ENCODE measurements at regions not wholly inside any gene's neighbourhood (a gene's known extent, or its start where the extent isn't known, plus 50 kb on each side); places are given as distances from the start of the nearest gene placed in this dataset.

- Histone ChIP-seq H3K4me2 (ENCODE audit: insufficient read depth, low read length) (no peak overlapping the region), H3K9me1 (replicated peaks; ENCODE audit: control insufficient read depth, extremely low read depth, insufficient read depth, low read length) (no peaks in the 10 kb centered on the region), H3K9me3 (replicated peaks; ENCODE audit: control insufficient read depth, insufficient read depth, low read length) (no peaks in the 10 kb centered on the region), H4K20me1 (replicated peaks; ENCODE audit: control insufficient read depth, extremely low read depth, insufficient read depth, low read length) (no peaks in the 10 kb centered on the region), H3K9ac (replicated peaks; ENCODE audit: extremely low read depth, insufficient read depth, low read length) (no peak overlapping the region), H3K4me3 (replicated peaks in 1 of 3; ENCODE audit: insufficient read depth in 1 of 3, low read depth in 1 of 3, low read length in 3 of 3) (no peak overlapping the region), H3K4me1 (ENCODE audit: control insufficient read depth, extremely low read depth, insufficient read depth, low read length) (no peaks in the 10 kb centered on the region), H3K27ac (ENCODE audit: insufficient read depth, low read depth, low read length) (no peak overlapping the region), H2AFZ (ENCODE audit: low read depth, low read length) (no peak overlapping the region), H3K79me2 (ENCODE audit: control insufficient read depth, insufficient read depth, low read length) (no peaks in the 10 kb centered on the region), H3K36me3 (ENCODE audit: control insufficient read depth in 2 of 2, extremely low read depth in 1 of 2, insufficient read depth in 2 of 2, low read length in 2 of 2) (no peaks in the 10 kb centered on the region), H3K27me3 (ENCODE audit: control insufficient read depth in 2 of 2, insufficient read depth in 2 of 2, low read length in 2 of 2) (no peaks in the 10 kb centered on the region)
- CTCF ChIA-PET, result interaction anchor here (1.6 kb wide), 1 partner anchor 221 kb away, joined by 3 read pairs; no protein-coding TSS in a partner anchor
- intact Hi-C loops (cut with micrococcal nuclease), result no loop called here
- FAIRE-seq (no peak), DNase-seq (ENCODE audit: low read depth, low spot score) (no peak)
- POLR2A ChIA-PET, result no interaction called here
- BruUV-seq (replicated peaks), result no TSS peak
- dilution Hi-C loops (cut with MboI; ENCODE audit: extremely low pct_ligation_motif_present, low sequenced_read_pairs), result no loop called here
- no peak for TF ChIP-seq JUN (IDR thresholded peaks at IDR 0.05; ENCODE audit: borderline replicate concordance, insufficient read depth, insufficient read length, low read depth)
- no peak for TF ChIP-seq CTCF (IDR thresholded peaks at IDR 0.05; ENCODE audit: extremely low read depth in 1 of 2, insufficient read depth in 1 of 2, low read depth in 1 of 2, low read length in 2 of 2)
- no peak for TF ChIP-seq POLR2AphosphoS5 (IDR thresholded peaks at IDR 0.05; ENCODE audit: insufficient read depth, low read depth, low read length)
- no peak for TF ChIP-seq EZH2 (IDR thresholded peaks at IDR 0.05; ENCODE audit: borderline replicate concordance, low read depth, low read length, severe bottlenecking)
- TF ChIP-seq FOS (IDR thresholded peaks at IDR 0.05; ENCODE audit: borderline replicate concordance, insufficient read depth, low read length), result no peak
- no peak for TF ChIP-seq MYC (IDR thresholded peaks at IDR 0.05; ENCODE audit: low read depth, low read length)
- no peak for TF ChIP-seq POLR2A (IDR thresholded peaks at IDR 0.05; ENCODE audit: low read depth, low read length)
- no peak for TF ChIP-seq GATA2 (IDR thresholded peaks at IDR 0.05; ENCODE audit: insufficient read depth, insufficient read length, low read depth, low read length)
- TF ChIP-seq, protein P1, sequence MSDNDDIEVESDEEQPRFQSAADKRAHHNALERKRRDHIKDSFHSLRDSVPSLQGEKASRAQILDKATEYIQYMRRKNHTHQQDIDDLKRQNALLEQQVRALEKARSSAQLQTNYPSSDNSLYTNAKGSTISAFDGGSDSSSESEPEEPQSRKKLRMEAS (IDR thresholded peaks at IDR 0.05; ENCODE audit: insufficient read depth, insufficient read length), result no peak
These were observed 151.8 kb upstream of the NCAM1 start for GRCh38 chr11:112809429-112809828.
